ENCODE measurements at regions not wholly inside any gene's neighbourhood (a gene's known extent, or its start where the extent isn't known, plus 50 kb on each side); places are given as distances from the start of the nearest gene placed in this dataset.

DNA sequence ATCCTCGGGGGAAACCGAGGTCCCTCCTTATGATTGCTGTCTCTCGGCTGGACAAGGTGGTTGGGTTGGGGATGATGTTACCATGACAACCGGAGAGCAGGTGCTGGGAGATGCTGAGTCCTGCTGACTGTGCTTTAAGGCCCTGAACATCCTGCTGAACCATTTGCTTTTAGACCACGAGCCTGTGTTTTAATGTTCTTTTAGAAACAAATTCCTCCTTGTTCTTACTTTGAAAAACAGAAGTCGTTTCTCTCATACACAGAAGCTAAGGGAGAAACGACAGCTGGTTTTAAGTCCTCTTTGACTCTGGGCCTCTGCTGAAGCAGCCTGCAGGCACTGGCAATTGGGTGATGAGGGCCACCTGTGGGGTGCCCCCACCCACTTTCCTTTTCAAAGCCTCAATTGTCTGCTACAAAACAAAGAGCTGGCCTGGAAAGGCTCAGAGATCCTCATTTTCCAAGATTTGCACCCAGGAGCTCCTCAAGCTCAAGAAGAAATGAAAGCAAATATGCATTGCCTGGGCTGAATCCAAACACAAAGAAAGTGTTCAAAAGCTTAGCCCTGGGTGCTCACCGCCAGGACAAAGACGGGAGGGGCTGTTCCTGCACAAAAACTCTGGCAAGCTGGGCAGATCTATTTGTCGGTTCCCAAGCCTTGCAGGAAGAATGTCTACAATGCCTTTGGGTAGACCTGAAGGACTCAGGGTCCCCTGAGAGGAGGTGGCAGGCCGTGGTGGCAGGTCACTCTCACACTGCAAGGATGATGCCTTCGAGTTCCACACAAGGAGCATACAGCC, 90.0 kb upstream of the CLMN start:
- no peaks in the 10 kb centered on the region for H3K27me3 ChIP-seq
- no peaks in the 10 kb centered on the region for H3K9me3 ChIP-seq
- ATAC-seq (peak; percentile 22 to 56 (median 52)), DNase-seq (peak in 2 of 5 donors; percentile 38 to 54)
- 67 to 75% (median 69%) methylated on average over 12 of the region's 12 CpGs for WGBS, 4 donors
- peaks cover 9 to 37% (median 18%) of the 10 kb centered on the region in 12 donors for H3K4me1 ChIP-seq
- intact Hi-C loops (cut with DNase I) = loop anchor here in 2 of 10 donors (10.0 kb wide), 2 partner anchors 175 to 225 kb away; no protein-coding TSS in a partner anchor
- TF ChIP-seq, protein P1, sequence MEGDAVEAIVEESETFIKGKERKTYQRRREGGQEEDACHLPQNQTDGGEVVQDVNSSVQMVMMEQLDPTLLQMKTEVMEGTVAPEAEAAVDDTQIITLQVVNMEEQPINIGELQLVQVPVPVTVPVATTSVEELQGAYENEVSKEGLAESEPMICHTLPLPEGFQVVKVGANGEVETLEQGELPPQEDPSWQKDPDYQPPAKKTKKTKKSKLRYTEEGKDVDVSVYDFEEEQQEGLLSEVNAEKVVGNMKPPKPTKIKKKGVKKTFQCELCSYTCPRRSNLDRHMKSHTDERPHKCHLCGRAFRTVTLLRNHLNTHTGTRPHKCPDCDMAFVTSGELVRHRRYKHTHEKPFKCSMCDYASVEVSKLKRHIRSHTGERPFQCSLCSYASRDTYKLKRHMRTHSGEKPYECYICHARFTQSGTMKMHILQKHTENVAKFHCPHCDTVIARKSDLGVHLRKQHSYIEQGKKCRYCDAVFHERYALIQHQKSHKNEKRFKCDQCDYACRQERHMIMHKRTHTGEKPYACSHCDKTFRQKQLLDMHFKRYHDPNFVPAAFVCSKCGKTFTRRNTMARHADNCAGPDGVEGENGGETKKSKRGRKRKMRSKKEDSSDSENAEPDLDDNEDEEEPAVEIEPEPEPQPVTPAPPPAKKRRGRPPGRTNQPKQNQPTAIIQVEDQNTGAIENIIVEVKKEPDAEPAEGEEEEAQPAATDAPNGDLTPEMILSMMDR (IDR thresholded peaks at IDR 0.05) = no peak
- no peak for TF ChIP-seq POLR2A (IDR thresholded peaks at IDR 0.05)
- H3K36me3 ChIP-seq = peaks cover 0 to 25% (median 0%) of the 10 kb centered on the region in 9 donors
- H3K27ac ChIP-seq = peak overlapping the region in 11 of 12 donors; percentile 56 to 86 (median 78)
- H3K4me3 ChIP-seq = no peak overlapping the region

DNA sequence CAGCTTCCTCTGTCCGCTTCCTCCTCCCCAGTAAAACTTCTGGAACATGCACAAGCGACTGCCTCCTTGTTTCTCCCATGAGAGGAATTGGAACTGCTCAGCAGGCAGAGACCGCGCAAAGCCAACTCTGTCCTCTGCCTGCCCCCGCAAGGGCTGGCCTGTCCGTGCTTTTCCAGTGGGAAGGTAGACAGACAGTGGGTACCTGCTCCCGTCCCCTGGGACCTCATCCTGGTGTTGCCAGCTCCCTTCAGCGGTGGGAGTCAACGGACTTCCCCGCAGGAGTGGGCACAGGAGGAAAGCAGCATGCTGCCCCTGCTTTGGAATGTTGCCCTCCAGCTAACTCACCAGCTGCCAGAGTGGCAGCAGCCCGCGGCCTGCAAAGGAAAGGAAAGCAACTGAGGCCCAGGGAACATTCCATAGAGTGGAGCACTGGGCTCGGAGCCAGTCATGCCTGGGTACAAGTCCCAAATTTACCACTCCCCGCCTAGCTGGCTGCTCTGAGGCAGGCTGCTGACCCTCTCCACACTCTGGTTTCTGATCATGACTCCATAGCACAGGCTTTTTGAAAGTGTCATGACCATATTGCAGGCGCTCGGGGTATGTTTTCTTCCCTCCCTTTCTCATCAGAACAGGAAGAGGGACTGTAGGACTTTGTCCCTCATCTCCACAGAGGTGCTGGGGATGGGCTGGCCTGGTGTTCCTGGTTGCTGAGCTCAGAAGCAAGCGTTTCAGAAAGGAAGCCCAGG, 89.2 kb upstream of the CLMN start:
- Histone ChIP-seq H3K4me1 (peaks cover 9 to 33% (median 18%) of the 10 kb centered on the region in 12 donors), H3K4me3 (no peak overlapping the region), H3K27ac (peak overlapping the region in 11 of 12 donors; percentile 56 to 86 (median 78)), H3K36me3 (peaks cover 0 to 20% (median 0%) of the 10 kb centered on the region in 9 donors), H3K9me3 (no peaks in the 10 kb centered on the region), H3K27me3 (no peaks in the 10 kb centered on the region)
- intact Hi-C loops (cut with DNase I) = no loop called here
- ATAC-seq (peak; percentile 16 to 60 (median 31)), DNase-seq (peak in 3 of 5 donors; percentile 34 to 43 (median 38))
- TF ChIP-seq POLR2A (IDR thresholded peaks at IDR 0.05) = no peak
- TF ChIP-seq, protein P1 (IDR thresholded peaks at IDR 0.05) = no peak
- 57 to 73% (median 64%) methylated on average over 12 to 17 of the region's 17 CpGs for WGBS, 4 donors

DNA sequence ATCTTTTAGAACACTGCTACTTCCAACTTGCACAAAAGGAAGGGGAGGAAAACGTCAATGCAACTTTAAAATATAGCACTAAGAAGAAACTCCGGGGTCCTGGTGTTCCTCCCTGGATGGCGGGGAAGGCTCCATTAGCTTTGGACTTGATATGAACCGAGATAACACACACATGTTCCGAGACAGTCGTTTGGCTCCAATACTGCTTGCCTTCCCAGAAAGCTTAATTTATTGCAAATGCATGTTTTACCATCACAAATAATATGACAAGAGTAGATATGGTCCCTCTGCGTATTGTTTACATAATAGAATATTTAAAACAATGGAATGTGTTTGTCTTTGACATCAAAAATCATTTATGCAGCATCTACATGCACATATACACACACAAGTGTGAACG, 87.6 kb upstream of the CLMN start:
- Histone ChIP-seq H3K27ac (peak overlapping the region in 1 of 12 donors; percentile 17), H3K4me1 (peaks cover 9 to 28% (median 18%) of the 10 kb centered on the region in 12 donors), H3K9me3 (no peaks in the 10 kb centered on the region), H3K4me3 (no peak overlapping the region), H3K36me3 (peaks cover 0 to 14% (median 0%) of the 10 kb centered on the region in 9 donors), H3K27me3 (no peaks in the 10 kb centered on the region)
- ATAC-seq (no peak), DNase-seq (no peak)
- intact Hi-C loops (cut with DNase I) = no loop called here
- WGBS, 4 donors = 72 to 83% (median 79%) methylated on average over 8 of the region's 8 CpGs
- TF ChIP-seq POLR2A (IDR thresholded peaks at IDR 0.05) = no peak
- TF ChIP-seq, protein P1 (IDR thresholded peaks at IDR 0.05) = no peak

DNA sequence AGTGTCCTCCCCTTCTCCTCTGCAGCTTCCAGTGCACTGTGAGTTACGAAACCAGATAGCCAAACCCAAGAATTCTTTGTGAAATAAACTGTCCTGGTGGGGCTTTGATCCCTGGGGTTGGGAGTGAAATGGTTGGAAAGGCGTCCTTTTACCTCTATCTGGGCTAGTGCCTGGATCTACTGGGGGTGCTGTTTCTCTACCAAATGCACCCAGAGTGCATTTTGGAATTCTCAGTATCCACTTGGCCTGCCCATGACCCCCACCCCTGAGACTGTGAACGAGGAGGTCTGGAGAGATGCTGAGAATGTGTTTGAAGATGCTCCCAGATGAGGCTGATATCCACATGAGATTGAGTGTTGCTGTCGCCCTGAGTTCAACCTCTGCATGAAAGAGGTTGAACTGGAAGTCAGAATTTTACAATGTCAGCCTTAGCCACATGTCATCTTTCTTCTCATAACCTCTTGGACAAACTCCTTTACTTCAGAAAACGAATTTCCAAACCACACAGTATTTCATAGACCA, 87.1 kb upstream of the CLMN start:
- TF ChIP-seq, protein P1 (IDR thresholded peaks at IDR 0.05) = no peak
- TF ChIP-seq POLR2A (IDR thresholded peaks at IDR 0.05) = no peak
- no peak for DNase-seq
- ATAC-seq = no peak
- Histone ChIP-seq H3K9me3 (no peaks in the 10 kb centered on the region), H3K27ac (no peak overlapping the region), H3K27me3 (no peaks in the 10 kb centered on the region), H3K4me3 (no peak overlapping the region), H3K36me3 (peaks cover 0 to 9% (median 0%) of the 10 kb centered on the region in 9 donors), H3K4me1 (peaks cover 9 to 31% (median 18%) of the 10 kb centered on the region in 12 donors)
- intact Hi-C loops (cut with DNase I) = no loop called here
- WGBS, 4 donors = 69 to 78% (median 73%) methylated on average over 5 of the region's 5 CpGs
